ENCODE measurements at regions not wholly inside any gene's neighbourhood (a gene's known extent, or its start where the extent isn't known, plus 50 kb on each side); places are given as distances from the start of the nearest gene placed in this dataset.
"Not testable (repeated sequence)": the region's sequence is repeated elsewhere in the genome, so short reads cannot be mapped to it uniquely, and the experiment has no call there.

- no peak for DNase-seq (ENCODE audit: low read depth)
Observed at GRCh38 chrX:113919387-113919786, 664.5 kb upstream of the HTR2C start.

GRCh38 chrX:113906168-113906567 is 677.7 kb upstream of the HTR2C start:
- DNase-seq (ENCODE audit: low read depth) = no peak

- DNase-seq (ENCODE audit: low read depth) = no peak
Observed at GRCh38 chrX:113892891-113893290, 691.0 kb upstream of the HTR2C start.

- no peak for DNase-seq (ENCODE audit: low read depth)
Observed at GRCh38 chrX:113892401-113892800, 691.5 kb upstream of the HTR2C start.

GRCh38 chrX:113873056-113873455 is 710.8 kb upstream of the HTR2C start:
- DNase-seq (ENCODE audit: low read depth) = no peak

- no peak for DNase-seq (ENCODE audit: low read depth)
Observed at GRCh38 chrX:113868711-113869110, 715.2 kb upstream of the HTR2C start.

- DNase-seq (ENCODE audit: low read depth) = no peak
Observed at GRCh38 chrX:113868177-113868576, 715.7 kb upstream of the HTR2C start.

GRCh38 chrX:113849408-113849807 is 734.5 kb upstream of the HTR2C start:
- no peak for DNase-seq (ENCODE audit: low read depth)

GRCh38 chrX:113833096-113834055 is 750.5 kb upstream of the HTR2C start:
- no peak for DNase-seq (ENCODE audit: low read depth)

- DNase-seq (ENCODE audit: low read depth) = no peak
Observed at GRCh38 chrX:113828470-113828869, 755.4 kb upstream of the HTR2C start.

GRCh38 chrX:113818346-113818745 is 765.5 kb upstream of the HTR2C start:
- no peak for DNase-seq (ENCODE audit: low read depth)

GRCh38 chrX:113804819-113805218 is 779.1 kb upstream of the HTR2C start:
- no peak for DNase-seq (ENCODE audit: low read depth)

- DNase-seq (ENCODE audit: low read depth) = no peak
Observed at GRCh38 chrX:113804291-113804690, 779.6 kb upstream of the HTR2C start.

GRCh38 chrX:113802837-113803236 is 781.0 kb upstream of the HTR2C start:
- DNase-seq (ENCODE audit: low read depth) = no peak

GRCh38 chrX:113800955-113801354 is 782.9 kb upstream of the HTR2C start:
- DNase-seq (ENCODE audit: low read depth) = no peak

- no peak for DNase-seq (ENCODE audit: low read depth)
Observed at GRCh38 chrX:113793563-113793962, 790.3 kb upstream of the HTR2C start.

GRCh38 chrX:113790987-113791386 is 792.9 kb upstream of the HTR2C start:
- DNase-seq (ENCODE audit: low read depth) = no peak

GRCh38 chrX:113784754-113785153 is 799.1 kb upstream of the HTR2C start:
- not testable (repeated sequence) for DNase-seq (ENCODE audit: low read depth)

GRCh38 chrX:113770806-113771205 is 813.1 kb upstream of the HTR2C start:
- DNase-seq (ENCODE audit: low read depth) = no peak

- DNase-seq (ENCODE audit: low read depth) = no peak
Observed at GRCh38 chrX:113770071-113770470, 813.8 kb upstream of the HTR2C start.

- no peak for DNase-seq (ENCODE audit: low read depth)
Observed at GRCh38 chrX:113759422-113759821, 824.5 kb upstream of the HTR2C start.

GRCh38 chrX:113747274-113747973 is 836.5 kb upstream of the HTR2C start:
- no peak for DNase-seq (ENCODE audit: low read depth)

GRCh38 chrX:113743069-113743468 is 840.8 kb upstream of the HTR2C start:
- no peak for DNase-seq (ENCODE audit: low read depth)

All from iris pigment epithelial cell (primary cell).